Daoy (cell line): ENCODE measurements at regions not wholly inside any gene's neighbourhood (a gene's known extent, or its start where the extent isn't known, plus 50 kb on each side); places are given as distances from the start of the nearest gene placed in this dataset.

Experiments used
- DNase-seq: peaks from one replicate; pipeline ENCODE4 v3.0.0-alpha.2; 2015; ENCODE audit warnings: low read depth

GRCh38 chrX:151476604-151477303 is 79.7 kb downstream of the VMA21 start:
- DNase-seq, result no peak

GRCh38 chrX:151478058-151478457 is 81.1 kb downstream of the VMA21 start:
- no peak for DNase-seq

- peak; percentile 16 for DNase-seq
Measured at GRCh38 chrX:151488677-151489076, 74.8 kb upstream of the PASD1 start.

- DNase-seq, result peak; percentile 7
Measured at GRCh38 chrX:151505796-151506195, 57.7 kb upstream of the PASD1 start.

GRCh38 chrX:151510203-151510602 is 53.3 kb upstream of the PASD1 start:
- DNase-seq, result peak; percentile 4

GRCh38 chrX:151513472-151513871 is 50.0 kb upstream of the PASD1 start:
- DNase-seq, result no peak
